GM12892 (cell line): ENCODE measurements at regions not wholly inside any gene's neighbourhood (a gene's known extent, or its start where the extent isn't known, plus 50 kb on each side); places are given as distances from the start of the nearest gene placed in this dataset.
"Not testable (repeated sequence)": the region's sequence is repeated elsewhere in the genome, so short reads cannot be mapped to it uniquely, and the experiment has no call there.

Source experiments
- POLR2A ChIP-seq: IDR thresholded peaks from 2 replicates; pipeline ENCODE4 v1.6.1; 2011; ENCODE audit warnings: low read depth, low read length, control low read depth
- POLR2AphosphoS5 ChIP-seq: IDR thresholded peaks from 2 replicates; pipeline ENCODE4 v1.6.1; 2011; ENCODE audit warnings: low read depth, low read length, control low read depth
- TAF1 ChIP-seq: IDR thresholded peaks from 2 replicates; pipeline ENCODE4 v1.6.1; 2011; ENCODE audit warnings: low read depth, mild to moderate bottlenecking, control low read depth, low read length, borderline replicate concordance

DNA sequence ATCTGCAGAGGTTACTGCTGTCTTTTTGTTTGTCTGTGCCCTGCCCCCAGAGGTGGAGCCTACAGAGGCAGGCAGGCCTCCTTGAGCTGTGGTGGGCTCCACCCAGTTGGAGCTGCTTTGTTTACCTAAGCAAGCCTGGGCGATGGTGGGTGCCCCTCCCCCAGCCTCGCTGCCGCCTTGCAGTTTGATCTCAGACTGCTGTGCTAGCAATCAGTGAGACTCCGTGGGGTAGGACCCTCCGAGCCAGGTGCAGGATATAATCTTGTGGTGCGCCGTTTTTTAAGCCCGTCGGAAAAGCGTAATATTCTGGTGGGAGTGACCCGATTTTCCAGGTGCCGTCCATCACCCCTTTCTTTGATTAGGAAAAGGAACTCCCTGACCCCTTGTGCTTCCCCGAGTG lies 211.4 kb downstream of the BTBD3 start:
- TF ChIP-seq POLR2A, TAF1, POLR2AphosphoS5: not testable (repeated sequence)
